Esophagus mucosa (tissue), 1 donor: ENCODE measurements at regions not wholly inside any gene's neighbourhood (a gene's known extent, or its start where the extent isn't known, plus 50 kb on each side); places are given as distances from the start of the nearest gene placed in this dataset.

Experiments
- ATAC-seq: fragments of 200-7000 bp; cut with Tn5 transposase; one replicate; pipeline ENCODE4 v1.9.1; 2020
- donor health status: DM: yes; HTN: yes; CAD: no.

- ATAC-seq, result no peak
Measured at GRCh38 chr2:16870491-16871076, 204.9 kb upstream of the CYRIA start.

GRCh38 chr2:16869711-16870110 is 204.1 kb upstream of the CYRIA start:
- ATAC-seq, result no peak

- ATAC-seq, result no peak
Measured at GRCh38 chr2:16862471-16862870, 196.8 kb upstream of the CYRIA start.

- ATAC-seq, result peak; percentile 46
Measured at GRCh38 chr2:16861530-16861929, 195.9 kb upstream of the CYRIA start.

- no peak for ATAC-seq
Measured at GRCh38 chr2:16861111-16861510, 195.5 kb upstream of the CYRIA start.

- no peak for ATAC-seq
Measured at GRCh38 chr2:16860627-16861026, 195.0 kb upstream of the CYRIA start.

GRCh38 chr2:16855183-16855582 is 189.5 kb upstream of the CYRIA start:
- no peak for ATAC-seq

GRCh38 chr2:16853088-16853487 is 187.5 kb upstream of the CYRIA start:
- ATAC-seq, result no peak

- no peak for ATAC-seq
Measured at GRCh38 chr2:16852651-16853050, 187.0 kb upstream of the CYRIA start.

- no peak for ATAC-seq
Measured at GRCh38 chr2:16851126-16851525, 185.5 kb upstream of the CYRIA start.

- ATAC-seq, result no peak
Measured at GRCh38 chr2:16840496-16841172, 175.0 kb upstream of the CYRIA start.

- no peak for ATAC-seq
Measured at GRCh38 chr2:16832910-16833309, 167.3 kb upstream of the CYRIA start.

GRCh38 chr2:16828828-16829160 is 163.2 kb upstream of the CYRIA start:
- no peak for ATAC-seq

- no peak for ATAC-seq
Measured at GRCh38 chr2:16828044-16828827, 162.6 kb upstream of the CYRIA start.

GRCh38 chr2:16824472-16824871 is 158.8 kb upstream of the CYRIA start:
- no peak for ATAC-seq

- ATAC-seq, result no peak
Measured at GRCh38 chr2:16821692-16822091, 156.1 kb upstream of the CYRIA start.

- ATAC-seq, result no peak
Measured at GRCh38 chr2:16818203-16818556, 152.5 kb upstream of the CYRIA start.

- no peak for ATAC-seq
Measured at GRCh38 chr2:16817305-16818202, 151.9 kb upstream of the CYRIA start.

GRCh38 chr2:16816522-16816921 is 150.9 kb upstream of the CYRIA start:
- ATAC-seq, result no peak

- no peak for ATAC-seq
Measured at GRCh38 chr2:16816016-16816415, 150.4 kb upstream of the CYRIA start.

GRCh38 chr2:16813593-16813992 is 148.0 kb upstream of the CYRIA start:
- no peak for ATAC-seq

- no peak for ATAC-seq
Measured at GRCh38 chr2:16798472-16798871, 132.8 kb upstream of the CYRIA start.

- no peak for ATAC-seq
Measured at GRCh38 chr2:16791496-16791895, 125.9 kb upstream of the CYRIA start.
